Kidney epithelial cell (primary cell): ENCODE measurements at regions not wholly inside any gene's neighbourhood (a gene's known extent, or its start where the extent isn't known, plus 50 kb on each side); places are given as distances from the start of the nearest gene placed in this dataset.

ENCODE experiments used
- DNase-seq: peaks from one replicate; pipeline ENCODE4 v3.0.0-alpha.2; 2010; ENCODE audit warnings: low read depth
- H3K27me3 ChIP-seq: 2 replicates; pipeline ENCODE4 v1.6.0; 2011; ENCODE audit warnings: low read length; ENCODE audit not compliant: control insufficient read depth, insufficient read depth
- H3K36me3 ChIP-seq: 2 replicates; pipeline ENCODE4 v1.5.1; 2011; ENCODE audit warnings: low read length; ENCODE audit not compliant: control insufficient read depth, insufficient read depth
- H3K4me3 ChIP-seq: 2 replicates; pipeline ENCODE4 v1.5.1; 2011; ENCODE audit warnings: low read depth, mild to moderate bottlenecking, control low read depth, low read length
- TF ChIP-seq, protein P1 (sequence below): IDR thresholded peaks from 2 replicates; pipeline ENCODE4 v1.5.1; 2011; ENCODE audit warnings: mild to moderate bottlenecking, moderate library complexity, low read length, control low read depth, inconsistent platforms; ENCODE audit not compliant: insufficient read depth, poor library complexity, severe bottlenecking

DNA sequence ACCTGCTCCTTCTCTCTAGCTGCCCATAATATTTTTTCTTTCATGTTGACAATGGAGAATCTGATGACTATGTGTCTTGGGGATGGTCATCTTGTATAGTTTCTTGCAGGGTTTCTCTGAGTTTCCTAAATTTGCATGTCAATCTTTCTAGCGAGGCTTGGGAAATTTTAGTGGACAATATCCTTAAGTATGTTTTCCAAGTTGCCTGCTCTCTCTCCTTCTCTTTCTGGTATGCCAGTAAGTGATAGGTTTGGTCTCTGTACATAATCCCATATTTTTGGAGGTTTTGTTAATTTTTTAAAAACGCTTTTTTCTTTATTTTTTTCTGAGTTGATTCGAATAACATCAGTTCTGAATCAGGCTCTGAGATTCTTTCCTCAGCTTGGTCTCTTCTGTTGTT lies 370.9 kb upstream of the LYPLAL1 start:
- H3K36me3 ChIP-seq: no peaks in the 10 kb centered on the region
- DNase-seq: no peak
- TF ChIP-seq, protein P1, sequence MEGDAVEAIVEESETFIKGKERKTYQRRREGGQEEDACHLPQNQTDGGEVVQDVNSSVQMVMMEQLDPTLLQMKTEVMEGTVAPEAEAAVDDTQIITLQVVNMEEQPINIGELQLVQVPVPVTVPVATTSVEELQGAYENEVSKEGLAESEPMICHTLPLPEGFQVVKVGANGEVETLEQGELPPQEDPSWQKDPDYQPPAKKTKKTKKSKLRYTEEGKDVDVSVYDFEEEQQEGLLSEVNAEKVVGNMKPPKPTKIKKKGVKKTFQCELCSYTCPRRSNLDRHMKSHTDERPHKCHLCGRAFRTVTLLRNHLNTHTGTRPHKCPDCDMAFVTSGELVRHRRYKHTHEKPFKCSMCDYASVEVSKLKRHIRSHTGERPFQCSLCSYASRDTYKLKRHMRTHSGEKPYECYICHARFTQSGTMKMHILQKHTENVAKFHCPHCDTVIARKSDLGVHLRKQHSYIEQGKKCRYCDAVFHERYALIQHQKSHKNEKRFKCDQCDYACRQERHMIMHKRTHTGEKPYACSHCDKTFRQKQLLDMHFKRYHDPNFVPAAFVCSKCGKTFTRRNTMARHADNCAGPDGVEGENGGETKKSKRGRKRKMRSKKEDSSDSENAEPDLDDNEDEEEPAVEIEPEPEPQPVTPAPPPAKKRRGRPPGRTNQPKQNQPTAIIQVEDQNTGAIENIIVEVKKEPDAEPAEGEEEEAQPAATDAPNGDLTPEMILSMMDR: no peak
- H3K27me3 ChIP-seq: no peaks in the 10 kb centered on the region
- no peak overlapping the region for H3K4me3 ChIP-seq

DNA sequence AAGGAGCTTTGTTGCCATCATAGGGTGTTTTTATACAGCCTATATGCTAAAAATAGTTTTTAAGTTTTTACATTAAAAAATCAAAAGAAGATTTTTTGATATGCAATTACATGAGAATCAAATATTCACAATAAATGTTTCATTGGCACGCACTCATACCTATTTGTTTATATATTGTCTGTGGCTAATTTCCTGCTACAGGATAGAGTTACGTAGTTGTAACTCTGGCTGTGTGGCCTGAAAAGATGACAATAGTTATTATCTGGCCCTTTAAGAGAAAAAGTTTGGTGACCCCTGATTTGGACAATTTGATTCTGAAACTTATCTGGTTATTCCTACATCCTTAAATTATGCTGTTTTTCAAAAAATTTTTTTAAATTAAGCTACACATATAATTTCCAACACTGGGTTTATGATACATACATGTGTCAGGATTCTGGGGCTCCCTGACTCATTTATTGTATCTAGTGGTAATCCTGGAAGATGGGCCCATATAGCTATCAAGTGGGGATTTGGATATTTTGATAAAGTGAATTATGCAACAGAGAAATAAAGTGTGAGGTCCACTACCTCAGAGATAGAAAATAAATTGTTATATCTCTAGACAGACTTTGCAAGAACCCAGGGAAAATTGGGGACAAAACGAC lies 370.2 kb upstream of the LYPLAL1 start:
- H3K4me3 ChIP-seq: no peak overlapping the region
- DNase-seq: no peak
- H3K27me3 ChIP-seq: no peaks in the 10 kb centered on the region
- no peaks in the 10 kb centered on the region for H3K36me3 ChIP-seq
- TF ChIP-seq, protein P1: no peak

DNA sequence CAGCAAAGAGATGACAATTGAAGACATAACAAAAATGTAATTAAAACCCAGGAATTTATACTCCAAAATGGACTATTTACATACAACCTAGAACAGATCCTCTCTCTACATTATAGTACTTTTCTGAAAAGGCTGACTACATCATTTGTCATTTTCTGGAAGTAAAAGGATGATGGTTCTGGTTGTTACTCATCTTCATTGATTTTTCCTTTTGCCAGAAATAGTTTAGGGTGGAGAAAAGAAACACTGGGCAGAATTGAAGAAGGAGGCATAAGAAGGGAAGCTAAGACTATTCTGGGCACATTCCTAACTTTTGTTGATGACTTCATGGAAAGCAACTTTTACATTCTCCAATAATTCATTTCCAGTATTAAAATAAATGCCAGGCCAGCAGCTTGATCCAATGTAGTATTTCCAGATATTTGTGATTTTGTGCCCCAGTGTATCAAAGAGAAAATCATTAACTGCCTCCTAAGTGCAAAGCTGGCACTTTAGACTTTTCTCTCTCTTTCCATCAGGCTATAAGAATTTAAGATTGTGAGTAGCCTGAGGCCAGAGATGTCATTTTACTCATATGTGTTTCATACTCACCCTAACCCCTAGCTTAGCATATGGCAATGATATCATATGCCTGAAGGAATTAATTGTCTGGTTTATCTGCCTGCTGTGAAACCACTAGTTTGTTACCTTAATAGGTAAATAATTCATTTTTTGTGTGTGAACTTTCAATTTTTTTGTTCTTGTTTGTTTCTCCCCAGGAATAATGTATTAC lies 369.5 kb upstream of the LYPLAL1 start:
- Histone ChIP-seq H3K27me3 (no peaks in the 10 kb centered on the region), H3K36me3 (no peaks in the 10 kb centered on the region), H3K4me3 (no peak overlapping the region)
- DNase-seq: no peak
- TF ChIP-seq, protein P1: no peak

DNA sequence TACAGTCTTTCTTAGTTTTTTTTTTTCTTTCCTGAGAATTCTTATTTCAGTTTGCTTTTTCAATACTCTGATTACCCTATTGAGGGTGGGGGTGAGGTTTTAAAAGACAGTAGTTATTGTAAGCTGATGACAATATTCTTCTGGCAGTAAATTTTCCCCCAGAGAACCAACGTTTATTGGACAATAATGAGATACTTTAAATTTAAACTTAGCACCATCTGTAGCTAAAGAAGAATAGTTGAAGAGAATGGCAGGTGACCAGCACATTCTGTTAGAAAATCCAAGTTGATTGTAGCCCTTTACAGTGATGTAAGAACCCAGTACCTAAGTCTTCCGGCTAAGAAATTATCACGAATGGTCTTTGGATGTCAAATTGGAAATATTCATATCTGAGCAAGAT lies 364.6 kb upstream of the LYPLAL1 start:
- no peaks in the 10 kb centered on the region for H3K36me3 ChIP-seq
- no peaks in the 10 kb centered on the region for H3K27me3 ChIP-seq
- no peak overlapping the region for H3K4me3 ChIP-seq
- DNase-seq: no peak
- TF ChIP-seq, protein P1: no peak

DNA sequence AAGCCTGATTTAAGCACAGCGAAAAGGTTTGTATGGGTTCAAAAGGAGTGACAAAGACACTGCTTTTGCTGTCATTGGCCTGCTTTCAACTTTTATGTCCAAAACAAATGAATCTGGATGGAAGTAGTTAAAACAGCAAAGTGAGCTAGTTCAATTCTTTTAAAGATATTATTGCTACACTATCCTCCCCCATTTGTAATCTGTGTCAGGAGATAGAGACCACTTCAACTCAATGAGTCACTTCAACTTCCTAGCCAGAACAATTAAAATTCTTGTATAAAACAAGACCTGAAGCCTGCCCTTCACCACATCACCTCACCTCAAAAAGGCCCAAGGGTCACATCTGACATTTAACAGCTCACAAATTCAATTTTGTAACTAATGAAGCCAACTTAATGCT lies 364.1 kb upstream of the LYPLAL1 start:
- no peak for DNase-seq
- H3K4me3 ChIP-seq: no peak overlapping the region
- no peaks in the 10 kb centered on the region for H3K36me3 ChIP-seq
- H3K27me3 ChIP-seq: no peaks in the 10 kb centered on the region
- TF ChIP-seq, protein P1: no peak
